Caco-2 (cell line): ENCODE measurements at regions not wholly inside any gene's neighbourhood (a gene's known extent, or its start where the extent isn't known, plus 50 kb on each side); places are given as distances from the start of the nearest gene placed in this dataset.

Experiments used
- BruUV-seq: library from RNA; stranded (reverse); fragments of 400-500 nt; replicated peaks from 2 replicates; lab custom pipeline; 2021; lab: Mats Ljungman, UMichigan
- CTCF ChIA-PET: fragments of 300-600 bp; sonication (Branson Sonifier 250); formaldehyde crosslinking; loops from one replicate; lab custom pipeline; 2022; ENCODE audit warnings: antibody characterized with exemption; lab: Charles Lee
- POLR2A ChIA-PET: fragments of 300-600 bp; sonication (Branson Sonifier 250); formaldehyde crosslinking; loops from one replicate; lab custom pipeline; 2022; ENCODE audit warnings: antibody characterized with exemption; lab: Charles Lee
- DNase-seq, 2 experiments: peaks; one replicate each; pipeline versions ENCODE4 v3.0.0 to v3.0.0-alpha.2; 2020 to 2022
- H3K27me3 ChIP-seq: replicated peaks from 2 replicates; pipeline ENCODE4 v1.6.0; 2011; ENCODE audit warnings: low read length; ENCODE audit not compliant: control insufficient read depth, insufficient read depth
- H3K36me3 ChIP-seq: 2 replicates; pipeline ENCODE4 v1.5.1; 2011; ENCODE audit warnings: low read length; ENCODE audit not compliant: control insufficient read depth, insufficient read depth
- H3K4me1 ChIP-seq: fragments of 250-450 bp; sonication (Bioruptor Pico); 2 replicates; pipeline ENCODE4 v1.5.1; 2020; ENCODE audit warnings: mild to moderate bottlenecking
- H3K4me3 ChIP-seq: 2 replicates; pipeline ENCODE4 v1.5.1; 2011; ENCODE audit warnings: low read depth, mild to moderate bottlenecking, control low read depth, low read length
- H3K9me3 ChIP-seq: fragments of 250-450 bp; sonication (Bioruptor Pico); 2 replicates; pipeline ENCODE4 v1.5.1; 2020; ENCODE audit warnings: mild to moderate bottlenecking, moderate library complexity
- H3K27ac Mint-ChIP-seq: one replicate; pipeline ENCODE4 v1.8.0; 2022; ENCODE audit warnings: mixed read lengths; ENCODE audit not compliant: unreplicated experiment
- H3K27me3 Mint-ChIP-seq: one replicate; pipeline ENCODE4 v1.8.0; 2022; ENCODE audit warnings: mixed read lengths; ENCODE audit not compliant: insufficient read depth, unreplicated experiment
- H3K36me3 Mint-ChIP-seq: one replicate; pipeline ENCODE4 v1.8.0; 2022; ENCODE audit warnings: mild to moderate bottlenecking, mixed read lengths; ENCODE audit not compliant: insufficient read depth, unreplicated experiment
- H3K4me1 Mint-ChIP-seq: one replicate; pipeline ENCODE4 v1.8.0; 2022; ENCODE audit warnings: low read depth, mixed read lengths; ENCODE audit not compliant: unreplicated experiment
- H3K4me3 Mint-ChIP-seq: one replicate; pipeline ENCODE4 v1.8.0; 2022; ENCODE audit warnings: mild to moderate bottlenecking, moderate library complexity, mixed read lengths; ENCODE audit not compliant: unreplicated experiment
- H3K9me3 Mint-ChIP-seq: one replicate; pipeline ENCODE4 v1.8.0; 2022; ENCODE audit warnings: mixed read lengths; ENCODE audit not compliant: unreplicated experiment
- CTCF ChIP-seq, 2 experiments: fragments of 200-600 bp in 1 of 2; IDR thresholded peaks; 1 replicate in 1 of 2; 2 replicates in 1 of 2; pipeline versions ENCODE4 v1.5.1 to v1.8.0; 2011 to 2022; ENCODE audit warnings: antibody characterized with exemption in 1 of 2, control low read depth in 1 of 2, inconsistent platforms in 1 of 2, low read depth in 1 of 2, low read length in 1 of 2, mild to moderate bottlenecking in 1 of 2, moderate library complexity in 1 of 2; ENCODE audit not compliant: insufficient read depth in 1 of 2, severe bottlenecking in 1 of 2, unreplicated experiment in 1 of 2
- intact Hi-C: fragments of 100-400 bp; cut with micrococcal nuclease; formaldehyde crosslinking; loops from one replicate; pipeline ENCODE4 v1.10.0; 2022; ENCODE audit not compliant: unreplicated experiment

GRCh38 chr3:46090161-46090591 lies 62.9 kb upstream of the XCR1 start:
- Mint-ChIP-seq H3K4me3 (no peak overlapping the region), H3K27ac (no peak overlapping the region), H3K36me3 (no peaks in the 10 kb centered on the region), H3K9me3 (no peaks in the 10 kb centered on the region), H3K27me3 (no peaks in the 10 kb centered on the region), H3K4me1 (peaks cover 21% of the 10 kb centered on the region)
- no peak for TF ChIP-seq CTCF (IDR thresholded peaks at IDR 0.05; ENCODE audit: insufficient read depth in 1 of 2, low read depth in 1 of 2, low read length in 1 of 2, severe bottlenecking in 1 of 2, unreplicated experiment in 1 of 2)
- CTCF ChIA-PET = interaction anchor here (0.7 to 2.2 kb wide), 2 partner anchors 118 to 122 kb away, joined by 6 to 8 read pairs; partner anchors contain the start of gene CCR1
- no peak for DNase-seq
- Histone ChIP-seq H3K4me3 (no peak overlapping the region), H3K36me3 (no peaks in the 10 kb centered on the region), H3K27me3 (no peaks in the 10 kb centered on the region), H3K9me3 (no peaks in the 10 kb centered on the region), H3K4me1 (peaks cover 12% of the 10 kb centered on the region; the same call in 1 of the 2 replicates)
- BruUV-seq = no TSS peak
- POLR2A ChIA-PET = no interaction called here
- intact Hi-C loops = no loop called here

GRCh38 chr3:46089237-46090011 lies 62.1 kb upstream of the XCR1 start:
- no peak for DNase-seq
- POLR2A ChIA-PET = no interaction called here
- no peaks in the 10 kb centered on the region for H3K9me3 Mint-ChIP-seq
- BruUV-seq = no TSS peak
- CTCF ChIA-PET = interaction anchor here (0.7 to 2.2 kb wide), 2 partner anchors 119 to 121 kb away, joined by 6 to 8 read pairs; partner anchors contain the start of gene CCR1
- H3K27ac Mint-ChIP-seq = no peak overlapping the region
- peaks cover 21% of the 10 kb centered on the region for H3K4me1 Mint-ChIP-seq
- no peaks in the 10 kb centered on the region for H3K36me3 Mint-ChIP-seq
- H3K27me3 ChIP-seq = no peaks in the 10 kb centered on the region
- no peaks in the 10 kb centered on the region for H3K9me3 ChIP-seq
- no peaks in the 10 kb centered on the region for H3K27me3 Mint-ChIP-seq
- H3K36me3 ChIP-seq = no peaks in the 10 kb centered on the region
- intact Hi-C loops = no loop called here
- H3K4me1 ChIP-seq = peaks cover 12% of the 10 kb centered on the region; the same call in 1 of the 2 replicates
- TF ChIP-seq CTCF (IDR thresholded peaks at IDR 0.05; ENCODE audit: insufficient read depth in 1 of 2, low read depth in 1 of 2, low read length in 1 of 2, severe bottlenecking in 1 of 2, unreplicated experiment in 1 of 2) = no peak
- H3K4me3 Mint-ChIP-seq = no peak overlapping the region
- no peak overlapping the region for H3K4me3 ChIP-seq

- H3K9me3 ChIP-seq = no peaks in the 10 kb centered on the region
- peak; percentile 15 to 25 for TF ChIP-seq CTCF (IDR thresholded peaks at IDR 0.05; ENCODE audit: insufficient read depth in 1 of 2, low read depth in 1 of 2, low read length in 1 of 2, severe bottlenecking in 1 of 2, unreplicated experiment in 1 of 2)
- no TSS peak for BruUV-seq
- intact Hi-C loops = loop anchor here (1.0 kb wide), 2 partner anchors 120 to 284 kb away; partner anchors contain the start of gene CCR1
- no peaks in the 10 kb centered on the region for H3K36me3 ChIP-seq
- peaks cover 13% of the 10 kb centered on the region for H3K4me1 Mint-ChIP-seq
- no peaks in the 10 kb centered on the region for H3K36me3 Mint-ChIP-seq
- H3K4me3 Mint-ChIP-seq = no peak overlapping the region
- H3K27me3 ChIP-seq = no peaks in the 10 kb centered on the region
- DNase-seq = peak; percentile 42 to 45
- CTCF ChIA-PET = interaction anchor here (1.7 kb wide), 1 partner anchor 120 kb away, joined by 6 read pairs; the partner anchor contains the start of gene CCR1
- H3K4me3 ChIP-seq = no peak overlapping the region
- no peaks in the 10 kb centered on the region for H3K9me3 Mint-ChIP-seq
- no peaks in the 10 kb centered on the region for H3K27me3 Mint-ChIP-seq
- H3K27ac Mint-ChIP-seq = no peak overlapping the region
- POLR2A ChIA-PET = no interaction called here
- H3K4me1 ChIP-seq = peaks cover 9% of the 10 kb centered on the region; the same call in 1 of the 2 replicates
Measured at GRCh38 chr3:46087871-46088270, 60.6 kb upstream of the XCR1 start.
